HuH-7 (cell line): ENCODE measurements at regions not wholly inside any gene's neighbourhood (a gene's known extent, or its start where the extent isn't known, plus 50 kb on each side); places are given as distances from the start of the nearest gene placed in this dataset.

Source experiments
- DNase-seq: peaks from one replicate; pipeline ENCODE4 v3.0.0; 2011; ENCODE audit warnings: low spot score

DNA sequence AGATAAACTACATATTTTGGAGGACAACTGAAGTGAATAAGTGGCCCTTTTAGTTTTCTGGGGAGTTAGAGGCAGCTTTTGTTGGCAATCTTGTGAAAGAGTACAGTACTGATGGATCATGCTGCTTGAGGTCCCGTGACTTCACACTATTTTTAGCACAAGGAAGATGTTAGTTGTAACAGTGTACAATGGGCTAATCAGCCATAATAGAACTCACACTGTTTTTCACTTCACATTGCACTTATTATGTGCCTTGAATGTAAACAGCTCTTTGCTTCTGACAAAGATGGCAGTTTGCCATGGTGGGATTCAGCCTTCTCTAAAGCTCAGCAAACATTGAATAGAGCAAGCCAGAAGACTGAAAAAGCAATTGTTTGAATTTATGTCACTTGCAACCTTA lies 176.7 kb upstream of the ZNF608 start:
- no peak for DNase-seq

DNA sequence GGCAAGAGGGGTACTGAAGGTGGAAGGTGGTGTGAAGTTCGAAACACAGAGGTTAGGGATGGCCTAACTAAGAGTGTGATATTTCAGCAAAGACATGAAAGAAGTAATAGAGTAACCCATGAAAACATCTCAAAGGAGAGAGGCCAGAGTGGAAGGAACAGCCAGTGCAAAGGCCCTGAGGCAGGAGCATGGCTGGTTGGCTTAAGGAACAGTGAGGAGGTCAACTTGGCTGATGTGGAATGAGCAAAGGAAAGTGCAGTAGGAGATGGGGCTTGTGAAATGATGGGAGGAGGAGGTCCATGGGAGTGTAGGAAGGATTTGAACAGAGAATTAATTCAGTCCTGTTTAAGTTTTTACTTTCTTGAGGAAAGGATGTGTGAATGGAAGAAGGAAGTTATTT lies 178.3 kb upstream of the ZNF608 start:
- DNase-seq = no peak

DNA sequence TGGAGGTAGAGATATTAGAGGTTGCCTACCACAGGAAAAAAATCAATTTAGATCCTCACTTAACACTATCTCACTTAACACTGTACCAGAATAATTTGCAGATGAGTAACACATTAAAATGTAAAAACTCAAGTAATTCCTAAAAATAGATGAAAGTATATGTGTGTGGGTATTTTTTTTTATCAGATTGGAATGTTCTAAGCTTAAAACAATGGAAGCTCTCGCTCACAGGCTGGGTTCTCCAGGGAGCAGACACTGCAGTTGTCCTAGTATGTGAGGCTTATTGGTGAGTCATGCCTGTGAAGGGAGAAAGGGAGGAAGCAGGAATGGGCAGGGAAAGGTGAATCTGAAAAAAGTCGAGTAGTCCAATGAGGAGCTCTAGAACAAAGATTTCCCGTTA lies 181.3 kb upstream of the ZNF608 start:
- DNase-seq = no peak

DNA sequence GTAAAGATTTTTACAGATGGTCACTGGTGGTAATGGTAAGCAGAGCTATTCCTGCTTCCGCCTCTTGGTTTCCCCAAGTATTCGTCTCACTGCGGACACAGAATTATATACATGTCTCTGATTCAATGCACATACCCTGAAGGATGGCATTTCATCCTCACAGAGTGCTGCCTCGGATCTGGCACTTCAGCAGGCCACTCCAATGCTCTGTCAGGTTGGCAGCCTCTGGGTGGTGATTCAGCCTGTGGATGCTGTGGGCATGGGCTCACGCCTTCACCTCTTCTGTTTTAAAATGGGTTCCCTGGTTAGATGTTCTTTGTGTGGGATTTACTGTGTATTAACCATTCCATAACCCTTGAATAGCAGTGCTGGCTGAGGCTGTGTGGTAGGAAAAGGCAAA lies 182.6 kb upstream of the ZNF608 start:
- no peak for DNase-seq

DNA sequence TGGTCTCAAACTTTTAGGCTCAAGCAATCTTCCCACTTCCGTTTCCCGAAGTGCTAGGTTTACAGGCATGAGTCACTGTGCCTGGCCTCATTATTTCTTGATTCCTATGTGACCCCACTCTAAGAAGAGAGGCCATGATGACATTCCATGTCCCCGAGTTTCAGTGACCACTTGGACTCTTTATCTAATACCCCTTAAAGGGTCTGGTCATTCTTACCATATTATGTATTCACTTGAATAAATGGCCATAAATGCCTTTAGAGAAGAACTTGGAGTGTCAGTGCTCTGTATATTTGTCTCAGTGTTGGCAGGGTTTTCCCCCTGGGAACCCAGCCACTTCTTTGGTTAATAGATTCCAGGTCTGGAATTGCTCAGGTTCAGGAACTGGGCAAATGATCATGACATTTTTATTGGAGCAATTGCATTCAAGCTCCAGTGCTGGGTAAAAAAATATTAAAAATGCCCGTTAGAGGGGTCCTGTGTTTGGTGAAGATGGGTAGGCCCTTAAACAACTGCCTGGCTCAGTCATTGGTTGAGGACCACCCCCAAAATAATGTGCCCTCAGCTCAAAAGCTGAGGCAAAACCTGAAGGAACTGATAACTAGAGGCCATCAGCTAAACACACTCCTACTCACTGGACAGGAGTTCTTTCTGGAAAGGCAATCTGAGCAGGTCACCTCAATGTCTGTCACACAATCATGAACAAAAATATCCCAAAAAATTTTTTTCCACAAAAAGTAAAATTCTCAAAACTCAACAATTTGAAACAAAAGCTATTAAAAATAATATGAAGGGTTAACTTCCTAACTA lies 186.6 kb upstream of the ZNF608 start:
- no peak for DNase-seq

DNA sequence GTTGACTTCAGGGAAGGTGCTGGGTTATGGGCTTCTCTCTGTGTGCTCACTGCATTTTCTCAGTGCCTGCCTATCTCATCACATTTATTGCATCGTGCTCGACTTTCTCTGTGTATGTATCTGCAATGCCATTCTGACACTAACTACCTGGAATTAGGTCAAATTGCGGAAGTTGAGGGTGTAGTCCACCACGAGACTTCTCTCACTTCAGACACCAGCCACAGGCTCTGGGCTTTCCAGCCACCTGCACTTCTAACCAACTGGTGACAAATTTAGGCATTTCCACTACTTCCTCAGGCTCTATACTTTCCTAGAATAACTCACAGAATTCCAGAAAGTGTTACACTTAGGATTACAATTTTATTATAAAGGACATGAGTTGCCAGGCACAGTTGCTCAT lies 188.6 kb upstream of the ZNF608 start:
- DNase-seq = no peak

DNA sequence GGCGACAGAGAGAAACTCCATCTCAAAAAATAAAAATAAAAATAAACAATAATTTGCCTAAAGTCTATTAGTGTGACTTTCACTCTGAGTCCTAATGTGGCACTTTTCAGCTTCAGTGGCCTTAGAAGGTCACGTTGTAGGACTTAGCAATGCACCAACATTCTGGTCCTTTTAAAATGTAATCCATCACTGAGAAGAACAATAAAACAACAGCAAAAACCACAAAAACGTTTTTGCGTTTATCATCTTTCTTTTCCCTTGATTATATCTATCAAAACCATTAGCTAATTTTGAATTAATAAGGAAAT lies 190.1 kb upstream of the ZNF608 start:
- no peak for DNase-seq

DNA sequence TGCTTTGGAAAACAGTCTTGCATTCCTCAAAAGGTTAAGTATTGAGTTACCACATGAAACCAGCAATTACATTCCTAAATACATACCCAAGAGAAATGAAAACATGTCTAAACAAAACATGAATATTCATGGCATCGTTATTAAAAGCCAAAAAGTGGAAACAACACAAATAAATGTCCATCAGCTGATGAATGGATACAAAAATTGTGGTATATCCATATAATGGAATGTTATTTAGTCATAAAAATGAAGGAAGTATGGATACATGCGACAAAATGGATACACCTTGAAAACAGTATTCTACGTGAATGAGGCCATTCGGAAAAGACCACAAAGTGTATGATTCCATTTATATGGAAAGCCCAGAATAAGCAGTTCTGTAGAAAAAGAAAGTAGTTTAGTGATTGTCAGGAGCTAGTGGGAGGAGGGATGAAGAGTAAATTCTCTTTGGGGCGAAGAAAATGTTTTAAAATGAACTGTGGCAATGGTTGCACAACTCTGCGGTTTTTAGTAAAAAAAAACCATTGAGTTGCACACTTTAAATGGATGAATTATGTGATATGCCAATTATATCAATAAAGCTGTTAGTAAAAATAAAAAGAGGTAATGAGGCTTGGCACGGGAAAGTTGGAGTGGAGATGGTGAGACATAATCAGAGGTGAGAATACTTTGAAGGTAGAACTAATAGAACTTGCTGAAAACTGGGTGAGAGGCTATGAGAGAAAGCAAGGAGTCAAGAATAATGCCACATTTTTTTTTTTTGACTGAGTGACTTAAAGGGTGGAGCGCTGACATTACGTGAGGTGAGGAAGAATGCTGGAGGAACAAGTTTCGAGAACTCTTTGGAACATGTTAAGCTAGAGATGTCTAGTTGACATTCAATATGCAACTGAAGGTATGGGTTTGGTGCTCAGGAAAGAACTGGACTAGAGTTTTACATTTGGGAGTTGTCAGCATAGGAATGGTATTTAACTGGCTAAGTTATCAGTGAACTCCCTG lies 194.9 kb upstream of the ZNF608 start:
- DNase-seq = no peak

DNA sequence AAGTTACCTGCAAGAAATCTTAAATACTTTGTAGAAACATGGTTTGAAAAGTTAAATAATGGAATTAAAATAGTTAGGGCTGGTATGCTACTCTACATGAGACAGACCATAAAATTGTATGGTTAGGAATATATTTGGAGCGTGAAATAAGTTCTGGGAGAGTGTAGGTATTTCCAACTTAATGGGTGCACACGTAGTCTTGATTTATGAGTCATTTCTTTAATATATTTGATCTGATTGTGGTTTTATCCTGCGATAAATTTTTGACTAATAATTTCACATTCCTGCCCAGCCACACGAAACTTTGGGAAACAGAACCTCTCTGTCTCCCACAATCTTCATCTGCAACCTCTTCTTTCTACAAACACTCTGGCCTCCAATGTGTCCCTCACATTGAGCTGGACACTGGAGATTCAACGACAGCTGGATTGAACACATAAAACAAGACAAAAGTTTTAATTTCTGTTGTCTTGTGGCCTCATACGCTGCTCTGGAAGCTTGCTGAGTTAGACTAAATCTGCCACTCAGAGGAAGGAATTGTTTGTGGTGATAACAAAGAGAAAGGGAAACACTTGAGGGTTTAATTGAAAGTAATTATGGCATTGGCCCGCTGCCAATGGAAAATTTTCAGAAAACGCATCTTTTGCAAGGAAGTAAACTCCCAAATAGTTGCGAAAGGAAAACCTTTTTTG lies 201.8 kb upstream of the ZNF608 start:
- DNase-seq = no peak

DNA sequence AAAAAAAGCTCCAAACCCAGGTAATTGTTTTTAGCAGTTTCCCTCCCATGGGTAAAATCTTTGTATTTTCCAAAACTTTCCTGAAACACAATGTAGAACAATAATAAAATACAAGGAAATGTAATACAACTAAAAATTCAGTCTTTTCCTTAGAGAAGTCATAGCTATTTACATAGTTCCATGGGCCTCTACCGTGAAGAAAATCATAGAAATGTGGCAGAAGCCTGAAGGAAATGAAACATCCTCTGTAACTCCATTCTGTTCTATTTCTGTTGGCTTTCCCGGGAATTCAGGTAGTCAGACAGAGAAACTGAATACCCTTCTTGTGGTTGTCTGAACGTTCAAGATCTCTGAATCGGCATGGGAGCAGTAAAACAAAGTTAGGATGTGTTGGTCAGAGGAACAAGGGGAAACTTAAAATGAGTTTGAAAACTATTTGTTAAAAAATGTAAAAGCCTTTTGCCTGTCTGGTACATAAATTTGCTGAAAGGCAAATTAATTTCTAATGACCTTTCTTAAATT lies 202.4 kb upstream of the ZNF608 start:
- DNase-seq = no peak

DNA sequence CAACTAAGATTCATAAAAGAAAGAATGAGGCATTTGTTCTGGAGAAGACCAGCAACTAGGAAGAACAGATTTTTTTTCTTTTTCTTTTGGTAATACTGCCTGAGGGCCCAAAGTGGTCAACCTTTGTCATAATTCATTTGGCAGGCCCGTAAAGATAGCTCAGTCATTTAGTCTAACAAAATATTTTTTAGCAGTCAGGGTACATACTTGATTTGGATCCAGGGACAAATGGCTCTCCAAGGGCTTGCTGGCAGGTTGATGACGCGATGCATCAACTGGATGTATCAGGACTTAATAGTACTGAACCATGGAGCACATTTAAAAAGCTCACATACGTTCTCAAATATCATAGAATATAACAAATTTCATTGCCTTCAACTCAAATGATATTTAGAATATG lies 203.4 kb upstream of the ZNF608 start:
- no peak for DNase-seq

DNA sequence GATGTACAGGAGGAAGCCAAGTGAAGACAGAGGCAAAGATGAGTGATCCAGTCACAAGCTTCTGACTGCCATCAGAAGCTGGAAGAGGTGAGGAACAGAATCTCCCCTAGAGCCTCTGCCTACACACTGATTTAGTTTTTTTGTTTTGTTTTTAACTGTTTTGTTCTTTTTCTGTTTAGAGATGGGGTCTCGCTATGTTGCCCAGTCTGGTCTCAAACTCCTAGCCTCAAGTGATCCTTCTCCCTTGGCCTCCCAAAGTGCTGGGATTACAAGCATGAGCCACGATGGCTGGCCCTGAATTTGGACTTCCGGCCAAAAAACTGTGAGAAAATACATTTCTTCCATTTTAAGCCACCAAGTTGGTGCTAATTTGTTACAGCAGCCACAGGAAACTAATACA lies 204.7 kb upstream of the ZNF608 start:
- no peak for DNase-seq

DNA sequence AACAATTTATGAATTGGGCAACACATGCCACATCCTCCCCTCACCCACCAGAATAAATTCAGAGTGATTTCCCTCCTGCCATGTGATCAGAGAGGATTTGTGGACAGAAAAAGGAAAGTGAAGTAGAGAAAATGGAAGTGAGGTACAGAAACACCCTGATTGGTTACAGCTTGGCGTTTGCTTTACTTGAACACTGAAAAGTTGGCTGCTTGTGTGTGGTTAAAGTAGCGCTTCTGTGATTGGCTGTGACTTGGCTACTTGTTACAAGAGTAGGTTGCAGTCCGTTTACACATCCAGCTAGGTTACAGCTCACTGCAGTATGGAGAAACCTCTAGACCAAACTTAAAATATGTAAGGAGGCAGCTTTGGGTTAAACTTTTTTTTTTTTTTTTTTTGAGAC lies 205.2 kb upstream of the ZNF608 start:
- DNase-seq = no peak

DNA sequence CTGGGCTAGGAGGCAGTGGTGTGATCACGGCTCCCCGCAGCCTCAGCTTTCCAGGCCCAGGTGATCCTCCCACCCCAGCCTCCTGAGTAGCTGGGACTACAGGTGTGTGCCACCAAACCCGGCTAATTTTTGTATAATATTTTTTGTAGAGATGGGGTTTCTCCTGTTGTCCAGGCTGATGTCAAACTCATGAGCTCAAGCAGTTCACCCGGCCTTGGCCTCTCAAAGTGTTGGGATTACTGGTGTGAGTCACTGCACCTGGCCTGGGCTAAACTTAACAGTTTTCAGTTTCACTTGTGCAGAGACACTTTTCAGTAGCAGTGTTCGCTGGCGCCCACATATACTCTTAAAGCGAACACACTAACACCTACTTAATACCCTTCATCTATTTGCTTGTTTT lies 205.6 kb upstream of the ZNF608 start:
- DNase-seq = no peak

DNA sequence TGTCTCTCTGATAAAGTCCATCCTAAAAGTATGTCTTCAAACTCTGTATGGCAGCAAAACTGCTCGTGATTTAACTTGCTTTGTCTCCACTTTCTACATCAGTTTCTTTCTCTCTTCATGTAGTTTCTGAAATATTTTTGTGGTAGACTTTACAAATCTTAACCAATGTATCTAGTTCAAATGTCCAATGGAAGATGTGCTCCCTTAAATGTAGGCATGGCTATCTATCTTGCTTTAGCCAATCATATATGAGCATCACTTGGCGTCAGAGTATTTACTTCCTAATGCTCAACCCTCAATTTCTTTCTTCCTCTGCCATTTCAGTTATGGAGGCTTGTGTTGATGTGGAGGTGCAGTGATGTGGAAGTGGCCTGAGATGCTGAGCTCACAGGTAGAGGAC lies 206.1 kb upstream of the ZNF608 start:
- no peak for DNase-seq

DNA sequence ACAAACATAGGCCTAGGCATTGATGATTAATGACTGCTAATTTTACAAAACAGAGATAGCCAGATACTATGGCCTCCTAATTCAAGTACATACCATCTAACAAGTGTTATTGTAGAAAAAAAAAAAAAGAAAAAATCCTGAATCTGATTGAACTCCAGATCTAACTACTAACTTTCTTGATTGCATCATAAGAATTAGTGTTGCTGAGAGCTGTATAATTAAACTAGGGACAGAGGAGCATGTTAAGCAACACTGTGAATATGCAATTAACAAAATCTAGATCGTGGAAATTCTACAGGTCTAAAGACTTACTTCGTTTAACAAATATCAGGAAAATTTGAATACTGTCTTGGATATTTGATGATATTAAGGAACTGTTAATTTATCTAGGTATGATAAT lies 208.3 kb upstream of the ZNF608 start:
- DNase-seq = no peak

DNA sequence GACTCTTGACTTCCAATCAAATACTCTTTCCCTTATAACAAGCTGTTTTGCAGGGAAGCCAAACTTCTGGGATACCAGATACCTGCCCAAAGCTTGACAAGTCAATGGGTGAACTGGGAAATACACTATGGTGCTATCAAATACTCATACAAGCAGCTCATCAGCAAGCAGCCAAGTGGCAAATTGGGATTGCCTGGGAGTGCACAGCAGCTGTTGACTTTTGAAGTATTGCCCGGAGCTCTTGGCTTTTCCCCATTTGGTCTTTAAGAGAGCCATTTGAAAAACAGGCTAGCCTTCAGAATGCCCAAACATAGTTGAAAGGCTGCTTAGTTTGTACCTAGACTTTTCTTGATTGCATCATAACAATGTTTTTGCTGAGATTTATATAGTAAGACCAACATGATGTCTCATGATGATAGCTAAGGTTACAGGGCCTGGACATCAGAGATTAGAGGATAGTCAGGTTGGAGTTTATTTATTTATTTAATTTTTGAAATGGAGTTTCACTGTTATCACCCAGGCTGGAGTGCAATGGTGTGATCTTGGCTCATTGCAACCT lies 210.1 kb upstream of the ZNF608 start:
- no peak for DNase-seq

DNA sequence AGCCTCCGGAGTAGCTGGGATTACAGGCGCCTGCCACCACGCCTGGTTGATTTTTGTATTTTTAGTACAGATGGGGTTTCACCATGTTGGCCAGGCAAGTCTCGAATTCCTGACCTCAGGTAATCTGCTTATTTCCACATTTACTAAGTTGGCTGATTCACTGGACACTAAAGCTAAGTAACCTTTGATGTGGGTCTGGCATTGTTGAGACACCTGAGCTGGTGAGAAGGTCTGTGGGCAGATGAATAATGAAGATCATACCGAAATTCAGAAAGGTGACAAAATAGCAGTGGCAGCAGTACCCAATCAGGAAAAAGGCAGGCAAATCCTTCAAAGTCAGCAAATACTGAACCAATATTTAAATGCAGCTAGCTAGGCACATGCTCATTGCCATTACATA lies 210.6 kb upstream of the ZNF608 start:
- DNase-seq = no peak

DNA sequence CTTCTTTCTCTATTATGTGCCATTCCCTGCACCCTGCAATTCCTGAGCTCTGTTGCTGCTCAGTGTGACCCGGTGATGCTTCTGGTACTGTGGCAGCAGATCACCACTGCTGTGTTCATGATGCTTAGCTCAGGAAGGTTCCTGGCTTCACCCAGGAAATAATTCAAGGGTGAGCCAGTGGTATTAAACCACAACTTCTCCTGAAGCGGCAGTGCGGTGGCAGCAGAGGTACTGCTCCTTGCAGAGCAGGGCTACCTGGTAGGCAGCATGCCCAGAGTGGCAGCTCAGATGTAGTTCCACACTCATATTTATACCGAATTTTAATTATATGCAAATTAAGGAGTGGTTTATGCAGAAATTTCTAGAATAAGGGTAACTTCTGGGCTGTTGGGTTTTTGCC lies 213.8 kb upstream of the ZNF608 start:
- no peak for DNase-seq

DNA sequence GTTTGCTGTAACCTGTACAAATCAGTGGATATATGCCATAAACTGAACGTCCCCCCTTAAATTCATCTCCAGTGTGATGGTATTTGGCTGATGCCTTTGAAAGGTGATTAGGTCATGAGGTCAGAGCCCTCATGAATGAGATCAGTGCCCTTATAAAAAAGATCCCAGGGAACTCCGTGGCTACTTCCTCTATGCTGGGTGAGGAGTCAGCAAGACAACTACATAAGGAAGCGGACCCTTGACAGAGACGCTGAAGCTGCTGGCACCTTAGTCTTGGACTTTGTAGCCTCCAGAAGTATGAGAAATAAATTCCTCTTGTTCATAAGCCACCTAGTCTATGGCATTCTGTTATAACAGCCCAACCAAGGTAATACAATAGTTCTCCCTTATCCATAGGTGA lies 215.1 kb upstream of the ZNF608 start:
- DNase-seq = no peak

DNA sequence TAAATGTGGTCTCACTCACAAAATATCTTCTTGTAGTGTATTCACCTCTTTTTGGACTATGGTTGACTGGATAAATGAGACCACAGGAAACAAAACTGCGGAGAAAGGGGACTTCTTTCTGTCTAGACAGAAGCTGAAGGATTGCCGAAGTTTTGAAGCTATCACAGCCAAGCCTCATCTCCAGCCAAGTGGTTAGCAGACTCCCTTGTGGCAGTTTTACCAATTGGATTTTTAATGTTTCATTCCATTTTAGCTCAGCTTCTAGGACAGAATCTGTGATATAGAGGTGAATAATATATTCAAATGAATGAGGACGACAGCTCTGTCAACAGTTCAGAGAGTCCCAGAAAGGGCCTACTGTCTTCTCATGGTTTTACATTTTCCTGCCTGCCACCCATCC lies 215.7 kb upstream of the ZNF608 start:
- no peak for DNase-seq

DNA sequence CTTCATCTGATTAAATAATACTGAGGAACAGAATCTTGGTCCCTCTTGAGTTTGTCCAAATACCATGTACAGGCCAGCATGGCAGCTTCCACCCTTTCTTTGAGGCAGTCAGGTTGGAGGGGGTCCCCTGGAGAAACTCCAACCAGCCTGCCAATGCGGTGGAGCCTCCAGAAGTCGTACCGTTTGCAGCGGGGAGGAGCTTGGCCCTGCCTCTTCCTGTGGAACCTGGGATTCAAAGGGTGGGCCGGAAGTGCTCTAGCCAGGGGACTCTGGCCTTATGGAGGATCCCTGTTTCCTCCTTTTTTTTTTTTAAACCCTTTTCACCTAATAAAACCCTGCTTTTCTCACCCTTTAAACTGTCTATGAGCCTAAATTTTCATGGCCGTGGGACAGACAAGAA lies 216.3 kb upstream of the ZNF608 start:
- DNase-seq = no peak
